Kidney tubule cell (primary cell): ENCODE measurements at regions not wholly inside any gene's neighbourhood (a gene's known extent, or its start where the extent isn't known, plus 50 kb on each side); places are given as distances from the start of the nearest gene placed in this dataset.
"Not testable (repeated sequence)": the region's sequence is repeated elsewhere in the genome, so short reads cannot be mapped to it uniquely, and the experiment has no call there.

Source experiments
- DNase-seq: peaks from one replicate; pipeline ENCODE4 v3.0.0-alpha.2; 2018; ENCODE audit warnings: low spot score

GRCh38 chr22:16660570-16660969 is 68.0 kb upstream of the CCT8L2 start:
- not testable (repeated sequence) for DNase-seq

DNA sequence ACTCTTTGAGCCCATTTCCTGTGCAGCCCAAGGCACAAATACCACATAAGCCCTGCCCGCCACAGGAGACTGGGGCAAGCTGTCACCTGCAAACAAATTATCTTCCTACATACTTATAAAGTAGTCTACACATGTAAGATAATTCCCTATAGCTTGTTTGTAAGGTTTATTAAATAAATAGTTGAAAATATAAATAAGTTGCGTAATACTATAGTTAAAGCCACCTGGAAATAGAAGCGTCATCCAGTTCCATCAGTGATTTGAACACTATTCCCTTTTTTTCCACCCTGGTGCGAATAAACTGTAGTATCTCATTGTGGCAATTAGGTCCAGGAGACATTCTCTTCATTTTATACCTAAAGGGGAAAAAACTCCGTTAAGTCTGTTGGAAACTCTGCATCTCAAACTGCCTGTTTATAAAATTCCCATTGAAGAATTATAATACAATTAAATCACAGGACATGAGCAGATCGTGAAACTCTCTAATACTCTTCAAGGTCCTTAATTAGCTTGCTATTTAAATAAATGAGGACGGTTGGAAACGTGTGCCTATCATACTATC is 66.7 kb upstream of the CCT8L2 start:
- DNase-seq: not testable (repeated sequence)

- no peak for DNase-seq
These were observed 65.5 kb upstream of the CCT8L2 start for GRCh38 chr22:16658068-16658467.

- DNase-seq: no peak
These were observed 62.3 kb upstream of the CCT8L2 start for GRCh38 chr22:16654882-16655281.

DNA sequence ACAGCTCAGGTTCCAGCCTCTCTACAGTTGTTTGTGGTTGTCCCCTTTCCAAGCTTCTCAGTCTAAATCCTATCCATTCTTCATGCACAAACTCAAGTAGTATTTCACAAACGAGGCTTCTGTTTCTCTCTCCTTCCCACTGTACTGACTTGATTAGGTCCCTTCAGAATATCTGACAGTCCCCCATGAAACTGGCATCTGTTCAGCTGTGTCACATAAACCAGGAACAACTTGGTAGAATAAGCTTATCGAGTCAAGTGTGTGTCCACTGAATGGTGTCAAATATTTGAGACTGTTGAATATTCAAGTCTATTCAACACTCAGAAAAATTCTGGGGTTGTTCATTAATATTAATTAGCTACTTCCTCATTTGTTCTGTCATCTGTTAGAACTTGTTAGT is 61.7 kb upstream of the CCT8L2 start:
- not testable (repeated sequence) for DNase-seq

GRCh38 chr22:16653222-16653621 is 60.6 kb upstream of the CCT8L2 start:
- DNase-seq: not testable (repeated sequence)

DNA sequence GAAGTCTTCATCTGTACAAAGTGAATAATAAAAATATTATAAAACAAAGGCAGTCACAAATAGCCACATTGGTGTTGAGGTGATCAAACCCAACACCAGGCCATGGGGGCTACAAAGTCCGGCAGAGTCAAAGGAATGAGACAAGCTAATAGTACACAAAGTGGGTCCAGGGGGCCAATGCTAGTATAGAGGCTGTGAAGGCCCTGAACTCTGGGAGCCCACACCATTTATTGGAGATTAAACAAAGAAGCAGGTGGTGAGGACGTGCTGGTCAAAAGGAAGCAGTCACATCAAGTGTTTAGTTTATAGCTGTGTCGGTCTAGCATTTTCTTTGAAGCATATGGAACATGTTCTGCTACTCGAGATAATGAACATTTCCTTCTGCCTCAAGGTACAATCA is 58.6 kb upstream of the CCT8L2 start:
- DNase-seq: no peak
